Activated T-helper 1 cell treated with anti-CD3 and anti-CD28 coated beads, Interleukin-2, amount 50 U/mL, for 16 hours (primary cell): ENCODE measurements at regions not wholly inside any gene's neighbourhood (a gene's known extent, or its start where the extent isn't known, plus 50 kb on each side); places are given as distances from the start of the nearest gene placed in this dataset.
"Not testable (repeated sequence)": the region's sequence is repeated elsewhere in the genome, so short reads cannot be mapped to it uniquely, and the experiment has no call there.

Experiments used
- DNase-seq, 2 donors: peaks; one replicate each; pipeline ENCODE4 v3.0.0-alpha.2; 2020; ENCODE audit warnings: low read depth in 1 of 2, low spot score in 1 of 2

DNA sequence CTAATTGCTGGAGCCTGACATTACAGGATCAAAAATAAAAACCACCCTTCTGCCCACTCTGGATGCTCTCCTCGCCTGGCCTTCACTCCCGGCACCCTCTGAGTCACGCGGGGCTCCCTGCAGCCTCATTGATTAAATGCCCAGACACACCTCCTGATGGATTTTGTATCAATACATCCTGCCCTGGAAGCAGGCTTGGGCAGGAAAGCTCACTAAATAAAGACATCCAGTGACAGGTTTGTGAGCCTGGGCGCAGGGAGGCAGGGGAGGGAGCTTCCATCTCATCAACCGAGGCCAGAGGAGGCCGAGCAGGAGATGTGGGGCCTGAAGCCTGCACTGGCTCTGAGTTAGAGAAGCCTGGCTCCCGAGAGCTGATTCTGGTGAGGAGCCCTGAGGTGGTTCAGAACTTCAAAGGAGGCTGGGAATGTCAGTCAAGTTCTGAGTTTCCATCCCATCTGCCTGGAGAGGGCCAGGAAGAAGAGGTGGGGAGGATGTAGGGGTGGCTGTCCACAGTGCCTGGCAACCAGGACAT lies 318.6 kb downstream of the ADGRD1 start:
- DNase-seq: not testable (repeated sequence)

DNA sequence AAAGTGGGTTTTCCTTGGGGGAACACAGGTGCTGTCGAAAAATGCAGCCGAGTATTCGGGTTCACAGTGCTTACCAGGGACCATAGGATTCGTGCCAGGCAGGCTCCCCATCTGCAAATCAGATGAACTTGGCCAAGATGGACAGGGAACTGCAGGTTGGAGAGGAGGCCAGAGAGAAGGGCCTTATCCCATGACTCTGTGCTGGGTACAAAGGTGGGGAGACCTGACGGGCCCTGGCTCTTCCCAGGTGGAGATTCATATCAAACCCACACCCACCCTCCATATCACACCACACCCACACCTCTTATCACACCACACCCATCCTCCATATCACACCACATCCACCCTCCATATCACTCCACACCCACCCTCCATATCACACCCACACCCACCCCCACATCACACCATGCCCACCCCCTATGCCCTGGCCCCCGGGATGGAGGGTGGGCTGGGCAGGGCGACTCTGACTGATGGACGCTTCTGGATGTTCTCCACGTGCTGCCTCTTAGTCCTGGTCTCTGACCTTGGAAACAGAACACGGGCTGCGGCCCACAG lies 319.7 kb downstream of the ADGRD1 start:
- no peak for DNase-seq

DNA sequence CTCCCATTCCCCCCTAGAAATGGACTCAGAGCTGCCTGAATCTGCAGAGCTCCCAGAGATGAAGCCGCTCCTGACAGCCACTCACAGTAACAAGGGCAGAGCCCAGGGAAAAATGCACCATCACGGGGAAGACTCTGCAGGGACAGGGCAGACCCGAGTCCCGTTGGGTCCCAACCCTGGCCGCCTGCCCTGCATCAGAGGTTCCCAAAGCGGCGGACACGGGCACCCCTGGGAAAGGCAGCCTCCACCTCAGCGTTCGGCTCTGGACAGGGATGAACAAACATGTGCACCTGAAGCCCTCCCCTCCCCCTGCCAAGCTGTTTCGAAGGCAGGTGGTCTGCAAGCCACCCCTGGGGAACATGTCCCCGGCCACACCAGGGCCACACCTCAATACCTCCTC lies 320.4 kb downstream of the ADGRD1 start:
- no peak for DNase-seq

DNA sequence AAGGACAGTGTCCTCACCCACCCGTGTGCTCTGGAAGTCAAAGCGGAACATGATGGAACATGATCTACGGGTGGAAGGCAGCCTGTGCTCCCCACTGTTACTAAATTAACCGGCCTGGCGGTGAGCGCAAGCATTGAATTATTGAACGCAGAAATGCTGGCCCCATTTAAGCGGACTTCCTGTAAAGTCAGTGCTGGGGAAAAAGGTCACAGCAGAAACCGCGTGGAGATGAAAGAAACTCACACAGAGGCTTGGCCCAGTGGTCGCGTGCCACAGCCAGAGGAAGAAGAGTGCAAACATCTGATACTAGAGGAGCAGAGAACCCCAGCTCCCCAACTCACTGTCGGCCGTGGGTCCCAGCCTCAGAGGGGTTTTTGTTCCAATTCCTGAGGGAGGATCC lies 321.2 kb downstream of the ADGRD1 start:
- no peak for DNase-seq

DNA sequence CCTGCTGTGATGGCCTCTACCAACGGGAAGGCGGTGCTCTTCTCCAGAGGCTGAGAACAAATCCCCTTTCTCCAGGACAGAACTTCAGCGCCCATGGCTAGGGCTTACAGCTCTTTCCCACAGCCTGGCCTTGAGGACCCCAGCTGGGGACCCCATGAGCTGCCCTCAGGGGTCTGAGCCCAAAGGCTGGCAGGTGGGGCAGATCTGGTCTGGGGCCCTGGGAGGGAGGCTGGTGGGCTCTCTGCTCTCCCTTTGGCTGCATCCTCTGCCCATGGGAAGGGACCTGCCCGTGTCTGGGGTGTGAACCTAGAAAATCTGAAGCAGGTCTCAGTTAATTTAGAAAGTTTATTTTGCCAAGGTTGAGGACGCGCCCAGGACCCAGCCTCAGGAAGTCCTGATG lies 322.1 kb downstream of the ADGRD1 start:
- no peak for DNase-seq

DNA sequence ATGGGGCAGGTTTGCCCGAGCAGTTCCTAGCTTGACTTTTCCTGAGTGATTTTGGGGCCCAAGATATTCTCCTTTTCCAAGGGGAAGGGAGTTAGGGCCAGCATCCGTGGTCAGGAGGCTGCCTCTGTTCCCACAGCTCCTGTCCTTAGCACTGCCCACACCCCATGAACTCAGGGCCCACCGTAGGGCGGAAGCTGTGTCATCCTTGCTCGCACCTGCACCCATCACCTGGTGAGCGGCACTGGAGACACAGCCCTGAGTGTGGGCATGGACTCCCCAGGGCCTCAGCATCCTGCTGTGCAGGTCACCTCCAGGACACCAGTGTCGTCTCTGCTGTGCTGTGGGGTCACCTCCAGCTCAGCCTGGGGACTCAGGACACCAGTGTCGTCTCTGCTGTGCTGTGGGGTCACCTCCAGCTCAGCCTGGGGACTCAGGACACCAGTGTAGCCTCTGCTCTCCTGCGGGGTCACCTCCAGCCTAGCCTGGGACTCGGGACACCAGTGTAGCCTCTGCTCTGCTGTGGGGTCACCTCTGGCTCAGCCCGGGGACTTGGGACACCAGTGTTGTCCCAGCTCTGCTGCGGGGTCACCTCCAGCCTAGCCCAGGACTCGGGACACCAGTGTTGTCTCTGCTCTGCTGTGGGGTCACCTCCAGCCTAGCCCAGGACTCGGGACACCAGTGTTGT lies 322.9 kb downstream of the ADGRD1 start:
- DNase-seq: no peak

DNA sequence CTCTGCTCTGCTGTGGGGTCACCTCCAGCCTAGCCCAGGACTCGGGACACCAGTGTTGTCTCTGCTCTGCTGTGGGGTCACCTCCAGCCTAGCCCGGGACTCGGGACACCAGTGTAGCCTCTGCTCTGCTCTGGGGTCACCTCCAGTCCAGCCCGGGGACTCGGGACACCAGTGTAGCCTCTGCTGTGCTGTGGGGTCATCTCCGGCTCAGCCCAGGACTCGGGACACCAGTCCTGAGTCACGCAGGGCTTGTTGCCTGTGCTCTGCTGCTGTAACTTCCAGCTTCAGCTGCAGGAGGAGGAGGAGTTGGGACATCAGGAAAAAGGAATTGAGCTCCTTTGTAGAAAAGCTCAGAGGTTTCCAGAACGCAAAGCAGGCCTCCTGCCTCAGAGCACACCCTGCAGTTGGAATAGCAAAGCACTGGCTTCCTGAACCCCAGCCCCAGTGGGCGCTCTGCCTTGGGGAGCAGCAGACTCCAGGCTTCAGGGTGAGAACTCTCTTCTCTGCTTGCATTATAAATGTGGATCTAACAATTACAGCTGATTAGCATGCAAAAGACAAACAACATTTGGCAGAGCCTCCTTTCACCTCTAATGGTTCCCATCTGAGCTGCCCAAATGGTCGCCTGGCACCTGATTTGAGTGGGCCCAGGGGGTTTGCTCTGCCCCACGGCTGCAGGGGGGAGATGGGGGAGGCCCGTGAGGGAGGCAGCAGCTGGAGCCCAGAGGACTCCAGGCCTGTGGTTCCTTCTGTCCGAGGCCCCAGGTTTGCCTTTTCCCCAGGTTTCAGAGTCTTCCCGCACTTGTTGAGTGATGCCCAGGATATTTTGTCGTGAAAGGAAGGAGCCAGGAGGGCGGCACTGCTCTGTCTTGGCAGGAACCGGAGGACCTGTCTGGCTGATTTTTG lies 323.7 kb downstream of the ADGRD1 start:
- DNase-seq: not testable (repeated sequence)

DNA sequence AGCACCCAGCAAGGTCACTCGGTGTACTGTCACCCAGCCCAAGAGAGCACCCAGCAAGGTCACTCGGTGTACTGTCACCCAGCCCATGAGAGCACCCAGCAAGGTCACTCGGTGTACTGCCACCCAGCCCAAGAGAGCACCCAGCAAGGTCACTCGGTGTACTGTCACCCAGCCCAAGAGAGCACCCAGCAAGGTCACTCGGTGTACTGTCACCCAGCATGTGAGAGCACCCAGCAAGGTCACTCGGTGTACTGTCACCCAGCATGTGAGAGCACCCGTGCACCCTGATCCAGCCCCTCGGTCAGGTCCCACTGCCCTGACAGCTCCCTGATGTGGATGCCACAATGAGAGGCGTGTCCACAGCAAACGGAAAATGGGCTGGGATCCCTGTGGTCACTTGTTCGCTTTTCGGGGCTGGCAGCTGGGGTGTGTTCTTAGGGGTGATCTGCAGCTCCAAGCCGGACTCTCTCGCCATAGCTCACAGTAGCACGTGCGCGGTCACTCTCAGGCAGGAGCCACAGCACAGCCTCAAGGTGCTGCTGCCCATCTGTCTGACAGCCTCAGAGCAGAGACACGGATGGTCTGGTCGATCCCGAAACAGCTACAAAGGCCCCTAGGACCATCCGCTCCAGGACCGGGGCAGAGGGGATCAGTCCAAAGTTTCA lies 324.9 kb downstream of the ADGRD1 start:
- not testable (repeated sequence) for DNase-seq

DNA sequence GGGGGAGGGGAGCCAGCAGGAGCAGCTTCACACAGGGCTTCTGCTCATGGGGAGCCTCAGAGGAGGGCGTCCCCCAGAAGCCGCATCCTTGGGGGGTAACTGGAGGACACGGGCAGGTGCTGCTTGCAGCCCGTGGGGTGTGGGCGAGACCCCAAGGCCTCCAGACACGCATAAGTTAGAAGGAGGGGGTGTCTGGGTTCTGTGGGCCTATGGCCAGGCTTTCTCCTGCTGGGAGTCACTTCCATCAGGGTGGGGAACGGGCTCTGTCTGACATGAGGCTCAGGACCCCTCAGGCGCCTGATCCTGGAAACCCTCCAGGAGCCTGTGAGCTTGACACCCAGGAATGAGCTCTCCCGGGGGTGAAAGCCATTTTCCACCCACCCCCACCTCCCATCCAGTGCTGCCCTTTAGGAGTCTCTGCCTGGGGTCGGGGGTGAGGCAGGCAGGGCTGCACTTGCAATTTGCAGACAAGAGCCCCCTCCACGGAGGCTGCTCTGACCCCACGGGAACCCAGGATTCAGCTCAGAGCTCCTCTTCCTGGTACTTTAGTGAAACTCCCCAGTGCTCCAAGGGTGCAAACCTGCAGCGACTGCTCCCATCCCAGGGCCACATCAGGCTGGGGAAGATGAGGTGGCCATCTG lies 325.7 kb downstream of the ADGRD1 start:
- no peak for DNase-seq

DNA sequence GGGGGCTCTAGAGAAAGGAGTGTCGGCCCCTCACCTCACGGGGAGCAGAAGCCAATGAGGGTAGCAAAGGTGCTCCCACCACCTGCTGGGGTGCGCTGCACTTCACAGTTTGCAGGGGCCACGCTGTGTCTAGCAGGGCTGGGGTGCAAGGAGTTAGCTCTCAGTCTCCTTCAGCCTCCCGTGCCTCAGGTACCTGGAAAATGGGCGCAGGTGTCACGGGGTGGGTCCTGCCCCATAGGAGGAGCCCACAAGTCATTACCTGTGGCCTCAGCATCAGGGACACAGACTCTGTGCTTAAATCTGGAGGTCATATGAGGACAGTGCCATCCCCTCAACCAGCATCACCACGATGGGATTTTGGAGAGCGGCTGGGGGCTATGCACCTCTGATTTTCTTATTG lies 326.7 kb downstream of the ADGRD1 start:
- no peak for DNase-seq

DNA sequence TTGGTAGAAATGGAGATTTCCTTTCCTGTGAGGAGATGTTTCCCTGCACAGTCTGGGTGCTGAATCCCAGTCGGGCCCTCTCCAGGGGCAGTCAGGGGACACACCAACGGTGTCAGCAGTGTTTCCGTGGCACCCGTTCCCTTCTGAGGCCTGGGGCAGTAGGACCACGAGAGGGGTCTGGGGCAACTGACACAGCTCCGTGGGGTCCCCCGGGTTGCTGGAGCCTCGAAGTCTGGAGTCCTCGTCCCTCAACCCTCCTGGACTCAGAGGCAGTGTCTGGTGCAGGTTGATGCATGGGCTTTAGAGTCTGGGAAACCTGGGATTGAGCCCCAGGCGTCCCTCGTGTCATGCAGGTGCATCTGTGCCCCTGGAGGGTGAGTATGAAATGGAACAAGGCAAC lies 327.3 kb downstream of the ADGRD1 start:
- no peak for DNase-seq

DNA sequence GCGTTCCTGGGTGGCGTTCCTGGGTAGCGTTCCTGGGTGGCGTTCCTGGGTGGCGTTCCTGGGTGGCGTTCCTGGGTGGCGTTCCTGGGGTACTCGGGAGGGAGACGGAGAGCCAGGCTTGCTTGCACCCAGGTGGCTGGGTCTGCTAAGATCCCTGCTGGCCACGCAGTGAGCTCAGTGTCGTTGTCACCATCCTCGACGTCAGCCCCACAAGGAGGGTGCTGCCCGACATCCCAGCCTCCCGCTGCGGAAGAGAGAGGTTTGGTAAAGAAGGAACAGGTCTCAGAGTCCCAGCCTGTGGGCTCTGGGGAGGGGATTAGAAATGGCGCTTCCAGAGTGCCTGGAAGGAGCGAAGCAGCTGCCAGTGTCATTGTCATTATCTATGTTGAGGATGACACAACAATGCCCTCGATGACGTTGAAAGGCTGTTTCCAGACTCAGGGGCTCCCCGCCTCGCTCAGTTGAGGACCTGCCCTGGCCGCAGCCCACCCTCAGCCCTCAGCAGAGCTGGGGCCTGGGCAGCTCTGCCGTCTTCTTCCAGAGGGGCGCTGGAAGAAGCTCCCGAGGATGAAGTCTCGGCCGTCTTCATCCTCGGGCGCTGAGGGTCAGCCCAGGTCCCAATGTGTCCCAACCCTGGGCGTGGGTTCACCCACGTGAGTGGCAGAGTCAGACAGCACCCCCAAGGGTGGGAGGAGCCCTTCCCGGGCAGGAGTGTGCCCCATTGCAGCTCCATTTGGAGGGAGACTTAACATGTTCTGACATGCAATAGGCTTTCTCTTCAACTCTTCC lies 328.8 kb downstream of the ADGRD1 start:
- no peak for DNase-seq

DNA sequence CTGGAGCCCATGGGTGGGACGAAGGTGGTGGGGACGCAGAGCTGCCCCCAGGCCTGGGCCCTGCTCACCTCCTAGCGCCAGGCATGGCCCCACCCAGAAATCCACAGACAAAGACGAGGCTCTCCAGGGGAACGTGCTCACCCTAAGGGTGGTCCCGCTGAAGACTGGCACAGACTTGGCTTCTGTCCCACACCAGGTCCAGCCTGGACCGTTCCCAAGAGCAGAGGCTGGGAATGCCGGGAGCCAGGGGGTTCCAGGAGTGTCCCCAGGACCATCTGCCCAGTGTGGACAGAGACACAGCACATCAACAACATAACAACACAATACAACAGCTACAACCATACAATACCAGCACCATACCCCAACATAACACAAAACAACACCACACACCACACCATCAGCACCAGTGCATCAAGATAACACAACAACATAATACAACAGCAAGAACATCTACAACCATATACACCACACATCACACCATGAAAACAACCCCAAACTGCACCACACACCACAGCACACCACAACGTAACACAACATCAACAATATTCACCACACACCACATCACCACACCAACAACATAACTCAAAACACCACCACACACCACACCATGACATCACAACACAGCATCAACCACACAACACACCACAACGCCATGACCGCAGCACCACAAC lies 329.6 kb downstream of the ADGRD1 start:
- no peak for DNase-seq

DNA sequence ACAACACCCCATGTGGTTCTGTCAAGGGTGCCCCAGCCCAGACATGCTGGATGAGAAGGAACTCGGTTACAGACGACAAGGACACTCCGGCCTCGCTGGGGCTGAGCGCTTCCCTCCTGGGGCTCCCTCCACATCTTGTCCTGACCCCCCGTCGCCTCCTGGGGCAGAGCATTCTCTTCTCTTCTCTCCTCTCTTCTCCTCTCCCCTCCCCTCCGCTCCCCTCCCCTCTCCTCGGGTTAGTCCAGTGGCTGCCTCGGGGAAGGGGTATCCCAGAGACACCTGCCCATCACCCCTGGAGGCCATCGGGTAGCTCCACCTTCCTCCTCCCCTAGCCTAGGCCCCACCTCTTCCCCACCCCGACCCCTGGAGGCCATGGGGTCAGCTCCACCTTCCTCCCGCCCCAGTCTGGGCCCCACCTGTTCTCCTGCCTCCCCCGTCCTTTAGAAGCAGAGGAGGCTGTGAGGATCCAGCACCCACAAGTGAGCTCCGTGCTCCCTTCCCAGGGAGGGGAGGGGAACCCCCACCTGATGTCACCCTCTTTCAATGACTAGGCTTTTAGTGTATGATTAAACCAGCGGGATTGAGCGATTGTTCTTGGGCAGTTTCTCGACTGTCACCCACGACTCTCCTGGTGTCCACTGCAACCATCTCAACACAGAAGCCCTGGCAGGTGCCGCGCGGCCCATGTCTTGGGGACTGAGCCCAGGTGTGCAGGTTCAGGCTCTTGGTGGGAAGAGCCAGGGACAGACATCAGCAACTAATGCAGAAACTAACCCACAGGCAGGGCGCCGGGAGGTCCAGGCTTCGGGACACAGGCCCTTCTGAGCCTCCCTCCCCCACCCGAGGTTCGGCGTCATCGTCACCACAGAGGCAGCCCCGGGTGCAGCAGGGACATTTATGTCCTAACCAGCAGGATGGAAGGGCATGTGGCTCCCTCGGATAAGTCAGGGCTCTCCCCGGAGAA lies 330.4 kb downstream of the ADGRD1 start:
- DNase-seq: not testable (repeated sequence)

DNA sequence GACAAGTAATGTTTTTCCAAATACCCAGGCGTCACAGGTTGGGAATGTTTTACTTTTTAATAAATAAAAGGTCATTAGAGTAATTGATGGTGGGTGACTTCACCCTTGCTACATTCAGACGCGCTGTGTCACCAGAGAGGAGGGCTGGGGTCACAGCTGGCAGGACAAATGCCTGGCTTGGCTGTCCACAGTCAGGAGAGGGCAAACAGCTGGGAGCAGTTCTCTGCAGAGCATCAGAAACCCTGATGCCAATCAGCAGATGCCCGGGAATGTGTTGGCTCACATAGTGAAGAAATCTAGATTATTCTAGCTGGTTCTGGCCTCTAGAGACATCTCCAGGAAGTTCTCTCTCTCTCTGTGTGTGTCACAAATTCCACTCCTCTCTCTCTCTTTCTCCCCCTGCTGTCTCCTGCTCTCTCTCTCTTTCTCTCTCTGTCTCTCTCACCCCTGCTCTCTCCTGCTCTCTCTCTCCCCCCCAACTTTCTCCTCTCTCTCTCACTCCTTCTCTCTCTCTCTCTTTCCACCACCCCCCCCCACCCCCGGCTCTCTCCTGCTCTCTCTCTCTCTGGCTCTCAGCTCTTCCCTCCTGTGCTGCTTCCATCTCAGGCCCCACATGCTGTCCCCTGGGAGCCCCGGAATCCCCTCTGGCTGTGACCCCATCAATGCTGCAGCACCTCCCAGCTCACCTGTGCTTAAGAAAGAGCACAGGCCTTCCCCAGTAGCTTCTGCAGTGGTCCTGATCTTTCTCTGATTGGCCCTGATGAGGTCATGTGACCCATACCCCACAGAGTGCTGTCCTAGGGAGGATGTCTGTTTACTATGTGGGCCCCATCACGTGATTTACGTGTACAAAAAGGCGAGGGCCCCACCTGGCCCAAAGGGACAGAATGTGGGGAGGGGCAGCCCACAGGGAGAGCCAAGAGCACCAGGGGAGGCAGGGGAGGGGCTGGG lies 331.5 kb downstream of the ADGRD1 start:
- not testable (repeated sequence) for DNase-seq

DNA sequence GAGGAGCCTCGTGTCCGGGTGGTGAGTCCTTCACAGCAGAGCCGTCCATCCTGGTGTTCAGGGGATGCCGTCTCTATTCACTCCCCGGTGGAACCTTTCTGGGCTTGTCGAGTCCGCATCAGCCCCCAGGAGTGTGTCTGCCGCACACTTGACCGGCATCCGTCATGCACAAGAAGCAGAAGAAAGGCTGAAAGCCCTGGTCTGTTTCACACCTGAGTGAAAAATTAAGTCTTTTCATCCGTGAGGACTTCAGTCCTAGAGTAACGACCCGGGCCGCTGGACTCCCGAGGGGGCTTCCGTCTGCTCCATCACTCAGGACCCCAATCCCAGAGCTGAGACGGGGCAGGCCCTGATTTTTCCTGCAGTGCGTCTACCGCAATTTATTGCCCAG lies 332.2 kb downstream of the ADGRD1 start:
- not testable (repeated sequence) for DNase-seq

DNA sequence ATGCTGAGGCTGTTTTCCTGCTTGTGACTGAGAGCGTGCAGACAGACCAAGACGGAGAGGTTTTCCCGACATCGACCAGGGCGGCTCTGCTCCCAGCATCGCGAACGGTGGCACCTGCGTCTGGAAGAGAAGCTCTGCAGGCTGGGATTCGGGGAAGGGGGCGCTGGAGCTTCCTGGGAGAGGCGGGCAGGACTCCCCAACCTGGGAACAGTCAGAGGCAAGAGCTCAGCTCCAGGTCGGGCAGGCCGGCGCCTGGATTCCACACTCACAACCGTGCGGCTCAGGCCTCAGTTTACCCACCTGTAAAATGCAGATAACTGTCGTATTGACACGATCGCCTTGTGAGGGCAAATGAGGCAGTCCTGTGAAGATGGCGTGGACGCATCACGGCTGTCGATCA lies 332.6 kb downstream of the ADGRD1 start:
- DNase-seq: not testable (repeated sequence)
